Neural cell (in vitro differentiated cells): ENCODE measurements at regions not wholly inside any gene's neighbourhood (a gene's known extent, or its start where the extent isn't known, plus 50 kb on each side); places are given as distances from the start of the nearest gene placed in this dataset.

Experiments used
- H2AFZ ChIP-seq: fragments of 200-600, 300-800 bp; sonication (generic), shearing (Covaris generic); 2 replicates; pipeline ENCODE4 v1.6.0; 2014; ENCODE audit warnings: low read depth, mild to moderate bottlenecking, antibody characterized with exemption, low read length, moderate library complexity
- H3F3A ChIP-seq: fragments of 200-600 bp; shearing (Covaris generic); 2 replicates; pipeline ENCODE4 v1.6.1; 2016; ENCODE audit warnings: mild to moderate bottlenecking, moderate library complexity, mixed read lengths, antibody characterized with exemption, low read length; ENCODE audit not compliant: insufficient read depth, poor library complexity, severe bottlenecking
- H3K27ac ChIP-seq: fragments of 200-600, 300-800 bp; sonication (generic), shearing (Covaris generic); 2 replicates; pipeline ENCODE4 v1.5.1; 2014; ENCODE audit warnings: mild to moderate bottlenecking, low read length, moderate library complexity
- H3K27me3 ChIP-seq: fragments of 300-800, 200-600 bp; sonication (generic), shearing (Covaris generic); 2 replicates; pipeline ENCODE4 v1.6.0; 2014; ENCODE audit warnings: mild to moderate bottlenecking, low read depth, low read length, moderate library complexity; ENCODE audit not compliant: insufficient read depth
- H3K36me3 ChIP-seq: fragments of 300-800, 200-600 bp; sonication (generic), shearing (Covaris generic); 2 replicates; pipeline ENCODE4 v1.5.1; 2014; ENCODE audit warnings: mild to moderate bottlenecking, antibody characterized with exemption, low read length, moderate library complexity; ENCODE audit not compliant: insufficient read depth
- H3K4me2 ChIP-seq: fragments of 300-800, 200-600 bp; sonication (generic), shearing (Covaris generic); 2 replicates; pipeline ENCODE4 v1.6.0; 2014; ENCODE audit warnings: mild to moderate bottlenecking, low read length
- H3K4me3 ChIP-seq: fragments of 300-800, 200-600 bp; sonication (generic), shearing (Covaris generic); 2 replicates; pipeline ENCODE4 v1.5.1; 2014; ENCODE audit warnings: mild to moderate bottlenecking, low read length, moderate library complexity
- H3K79me2 ChIP-seq: fragments of 200-600 bp; shearing (Covaris generic); replicated peaks from 2 replicates; pipeline ENCODE4 v1.6.0; 2014; ENCODE audit warnings: mild to moderate bottlenecking, low read length, moderate library complexity; ENCODE audit not compliant: insufficient read depth
- H3K9ac ChIP-seq: fragments of 300-800, 200-600 bp; sonication (generic), shearing (Covaris generic); 2 replicates; pipeline ENCODE4 v1.6.1; 2016; ENCODE audit warnings: mild to moderate bottlenecking, low read length, mixed read lengths
- H3K9me2 ChIP-seq: fragments of 200-600 bp; shearing (Covaris generic); 2 replicates; pipeline ENCODE4 v1.6.1; 2016; ENCODE audit warnings: mild to moderate bottlenecking, low read length, mixed read lengths; ENCODE audit not compliant: insufficient read depth
- H3K9me3 ChIP-seq: fragments of 200-600, 300-800 bp; sonication (generic), shearing (Covaris generic); 2 replicates; pipeline ENCODE4 v1.6.1; 2016; ENCODE audit warnings: mild to moderate bottlenecking, mixed run types, low read length, moderate library complexity, mixed read lengths
- H4K20me1 ChIP-seq: fragments of 200-600 bp; shearing (Covaris generic); 2 replicates; pipeline ENCODE4 v1.6.1; 2016; ENCODE audit warnings: mild to moderate bottlenecking, mixed run types; ENCODE audit not compliant: insufficient read depth
- EP300 ChIP-seq: fragments of 450-650 bp; conservative IDR thresholded peaks from 2 replicates; pipeline ENCODE4 v1.6.1; 2014; ENCODE audit warnings: antibody characterized with exemption, mild to moderate bottlenecking, moderate library complexity; ENCODE audit not compliant: poor library complexity, severe bottlenecking
- EZH2 ChIP-seq: fragments of 200-600, 300-800 bp; shearing (Covaris generic), sonication (generic); IDR thresholded peaks from 2 replicates; pipeline ENCODE4 v1.6.1; 2014; ENCODE audit warnings: antibody characterized with exemption, low read length, borderline replicate concordance, mild to moderate bottlenecking; ENCODE audit not compliant: insufficient read depth, poor library complexity, severe bottlenecking
- MXI1 ChIP-seq: fragments of 450-650 bp; conservative IDR thresholded peaks from 2 replicates; pipeline ENCODE4 v1.6.1; 2014; ENCODE audit warnings: antibody characterized with exemption, mild to moderate bottlenecking; ENCODE audit not compliant: poor library complexity, severe bottlenecking
- POLR2AphosphoS5 ChIP-seq: IDR thresholded peaks from 2 replicates; pipeline ENCODE4 v1.6.1; 2012
- RAD21 ChIP-seq: fragments of 450-650 bp; conservative IDR thresholded peaks from 2 replicates; pipeline ENCODE4 v1.6.1; 2014; ENCODE audit warnings: antibody characterized with exemption, mild to moderate bottlenecking, moderate library complexity
- REST ChIP-seq: IDR thresholded peaks from 2 replicates; pipeline ENCODE4 v1.6.1; 2012; ENCODE audit warnings: borderline replicate concordance
- SMC3 ChIP-seq: fragments of 450-650 bp; conservative IDR thresholded peaks from 2 replicates; pipeline ENCODE4 v1.6.1; 2014; ENCODE audit warnings: antibody characterized with exemption, mild to moderate bottlenecking, moderate library complexity; ENCODE audit not compliant: poor library complexity
- TAF1 ChIP-seq: IDR thresholded peaks from 2 replicates; pipeline ENCODE4 v1.6.1; 2012; ENCODE audit warnings: low read depth
- TF ChIP-seq, protein P1 (sequence below): fragments of 450-650 bp; IDR thresholded peaks from 2 replicates; pipeline ENCODE4 v1.5.1; 2014; ENCODE audit warnings: antibody characterized with exemption, mild to moderate bottlenecking, moderate library complexity; ENCODE audit not compliant: poor library complexity, severe bottlenecking

DNA sequence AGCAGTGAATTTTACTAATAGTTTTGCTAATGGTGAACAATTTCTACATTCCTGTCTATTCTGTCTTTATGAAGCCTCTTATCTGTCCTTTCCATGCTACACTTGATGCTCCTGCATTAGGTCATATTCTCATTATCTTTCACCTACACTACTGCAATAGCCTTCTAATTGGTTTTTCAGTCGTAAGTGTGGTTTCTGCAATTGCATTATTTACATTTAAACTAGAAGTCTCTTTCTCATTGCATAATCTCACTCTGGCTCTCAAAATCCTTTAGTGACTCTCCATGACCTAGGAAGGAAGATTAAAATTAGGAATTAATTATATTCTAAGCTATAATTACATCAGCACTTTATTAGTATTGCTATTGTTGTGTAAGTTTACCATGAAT is 686.5 kb downstream of the IGSF11 start:
- Histone ChIP-seq H3K4me2 (no peak overlapping the region), H3K9me3 (no peaks in the 10 kb centered on the region), H3K36me3 (no peaks in the 10 kb centered on the region), H3K9ac (no peak overlapping the region), H3K27me3 (no peaks in the 10 kb centered on the region), H4K20me1 (no peaks in the 10 kb centered on the region), H3K79me2 (no peaks in the 10 kb centered on the region), H3F3A (no peaks in the 10 kb centered on the region), H3K9me2 (no peaks in the 10 kb centered on the region), H2AFZ (no peak overlapping the region), H3K27ac (no peak overlapping the region), H3K4me3 (no peak overlapping the region)
- no peak for TF ChIP-seq REST
- TF ChIP-seq TAF1, result no peak
- no peak for TF ChIP-seq SMC3
- TF ChIP-seq POLR2AphosphoS5, result no peak
- no peak for TF ChIP-seq EP300
- TF ChIP-seq, protein P1, sequence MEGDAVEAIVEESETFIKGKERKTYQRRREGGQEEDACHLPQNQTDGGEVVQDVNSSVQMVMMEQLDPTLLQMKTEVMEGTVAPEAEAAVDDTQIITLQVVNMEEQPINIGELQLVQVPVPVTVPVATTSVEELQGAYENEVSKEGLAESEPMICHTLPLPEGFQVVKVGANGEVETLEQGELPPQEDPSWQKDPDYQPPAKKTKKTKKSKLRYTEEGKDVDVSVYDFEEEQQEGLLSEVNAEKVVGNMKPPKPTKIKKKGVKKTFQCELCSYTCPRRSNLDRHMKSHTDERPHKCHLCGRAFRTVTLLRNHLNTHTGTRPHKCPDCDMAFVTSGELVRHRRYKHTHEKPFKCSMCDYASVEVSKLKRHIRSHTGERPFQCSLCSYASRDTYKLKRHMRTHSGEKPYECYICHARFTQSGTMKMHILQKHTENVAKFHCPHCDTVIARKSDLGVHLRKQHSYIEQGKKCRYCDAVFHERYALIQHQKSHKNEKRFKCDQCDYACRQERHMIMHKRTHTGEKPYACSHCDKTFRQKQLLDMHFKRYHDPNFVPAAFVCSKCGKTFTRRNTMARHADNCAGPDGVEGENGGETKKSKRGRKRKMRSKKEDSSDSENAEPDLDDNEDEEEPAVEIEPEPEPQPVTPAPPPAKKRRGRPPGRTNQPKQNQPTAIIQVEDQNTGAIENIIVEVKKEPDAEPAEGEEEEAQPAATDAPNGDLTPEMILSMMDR, result no peak
- TF ChIP-seq RAD21, result no peak
- no peak for TF ChIP-seq EZH2
- TF ChIP-seq MXI1, result no peak

DNA sequence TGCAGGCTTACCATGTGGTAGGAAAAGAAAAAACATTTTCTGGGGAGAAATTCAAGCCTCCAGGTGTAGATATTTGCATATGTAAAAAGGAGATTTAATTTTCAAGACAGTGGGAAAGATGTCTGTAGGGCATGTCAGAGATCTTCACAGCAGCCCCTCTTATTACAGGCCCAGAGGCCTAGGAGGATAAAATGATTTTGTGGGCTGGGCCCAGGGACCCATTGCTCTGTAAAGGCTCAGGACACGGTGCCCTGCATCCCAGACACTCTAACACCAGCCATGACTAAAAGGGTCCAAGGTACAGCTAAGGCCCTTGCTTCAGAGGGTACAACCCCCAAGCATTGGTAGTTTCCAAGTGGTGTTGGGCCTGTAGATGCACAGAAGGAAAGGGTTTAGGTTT is 680.1 kb downstream of the IGSF11 start:
- Histone ChIP-seq H3K36me3 (no peaks in the 10 kb centered on the region), H3K9ac (no peak overlapping the region), H3F3A (no peaks in the 10 kb centered on the region), H3K27me3 (no peaks in the 10 kb centered on the region), H3K9me3 (peaks cover 17% of the 10 kb centered on the region), H3K79me2 (no peaks in the 10 kb centered on the region), H2AFZ (no peak overlapping the region), H3K4me2 (no peak overlapping the region), H4K20me1 (no peaks in the 10 kb centered on the region), H3K27ac (no peak overlapping the region), H3K9me2 (no peaks in the 10 kb centered on the region), H3K4me3 (no peak overlapping the region)
- TF ChIP-seq MXI1, result no peak
- TF ChIP-seq, protein P1, result no peak
- TF ChIP-seq RAD21, result no peak
- no peak for TF ChIP-seq EZH2
- TF ChIP-seq POLR2AphosphoS5, result no peak
- TF ChIP-seq REST, result no peak
